HG02763 (cell line): ENCODE measurements at regions not wholly inside any gene's neighbourhood (a gene's known extent, or its start where the extent isn't known, plus 50 kb on each side); places are given as distances from the start of the nearest gene placed in this dataset.

ENCODE experiments used
- ATAC-seq: cut with Tn5 transposase; IDR thresholded peaks from one replicate; pipeline ENCODE4 v1.9.1; 2021; ENCODE audit warnings: mild to moderate bottlenecking, moderate library complexity; ENCODE audit not compliant: unreplicated experiment

- ATAC-seq: no peak
These were observed 57.6 kb downstream of the TENT5A start for GRCh38 chr6:81694855-81695254.

GRCh38 chr6:81694207-81694606 is 58.3 kb downstream of the TENT5A start:
- no peak for ATAC-seq

GRCh38 chr6:81693266-81693665 is 59.2 kb downstream of the TENT5A start:
- no peak for ATAC-seq

- ATAC-seq: no peak
These were observed 62.4 kb downstream of the TENT5A start for GRCh38 chr6:81690073-81690472.

GRCh38 chr6:81689580-81689979 is 62.9 kb downstream of the TENT5A start:
- no peak for ATAC-seq

- ATAC-seq: no peak
These were observed 68.6 kb downstream of the TENT5A start for GRCh38 chr6:81683912-81684311.

- no peak for ATAC-seq
These were observed 69.4 kb downstream of the TENT5A start for GRCh38 chr6:81682858-81683620.

GRCh38 chr6:81682235-81682795 is 70.2 kb downstream of the TENT5A start:
- ATAC-seq: no peak

- ATAC-seq: no peak
These were observed 83.0 kb downstream of the TENT5A start for GRCh38 chr6:81669445-81669844.

- no peak for ATAC-seq
These were observed 83.8 kb downstream of the TENT5A start for GRCh38 chr6:81668615-81669047.

- ATAC-seq: no peak
These were observed 86.0 kb downstream of the TENT5A start for GRCh38 chr6:81666481-81666880.

GRCh38 chr6:81656231-81656630 is 96.2 kb downstream of the TENT5A start:
- ATAC-seq: no peak

- ATAC-seq: no peak
These were observed 96.8 kb downstream of the TENT5A start for GRCh38 chr6:81655696-81656095.

- no peak for ATAC-seq
These were observed 104.0 kb downstream of the TENT5A start for GRCh38 chr6:81648502-81648901.

GRCh38 chr6:81643156-81643555 is 109.3 kb downstream of the TENT5A start:
- ATAC-seq: no peak

- ATAC-seq: no peak
These were observed 111.6 kb downstream of the TENT5A start for GRCh38 chr6:81640891-81641290.

GRCh38 chr6:81640126-81640525 is 112.4 kb downstream of the TENT5A start:
- ATAC-seq: no peak

- ATAC-seq: no peak
These were observed 114.1 kb downstream of the TENT5A start for GRCh38 chr6:81638366-81638765.

- no peak for ATAC-seq
These were observed 115.4 kb downstream of the TENT5A start for GRCh38 chr6:81636930-81637568.

- ATAC-seq: no peak
These were observed 118.2 kb downstream of the TENT5A start for GRCh38 chr6:81634155-81634880.

- ATAC-seq: no peak
These were observed 119.1 kb downstream of the TENT5A start for GRCh38 chr6:81633391-81633790.

GRCh38 chr6:81630719-81631118 is 121.8 kb downstream of the TENT5A start:
- no peak for ATAC-seq
